GM18508 (cell line): ENCODE measurements at regions not wholly inside any gene's neighbourhood (a gene's known extent, or its start where the extent isn't known, plus 50 kb on each side); places are given as distances from the start of the nearest gene placed in this dataset.
"Not testable (repeated sequence)": the region's sequence is repeated elsewhere in the genome, so short reads cannot be mapped to it uniquely, and the experiment has no call there.

Experiments
- ATAC-seq: cut with Tn5 transposase; IDR thresholded peaks from one replicate; pipeline ENCODE4 v1.9.1; 2021; ENCODE audit warnings: moderate number of reproducible peaks; ENCODE audit not compliant: insufficient read depth, unreplicated experiment

- not testable (repeated sequence) for ATAC-seq
These were observed 374.8 kb upstream of the BOD1L1 start for GRCh38 chr4:14002331-14002730.

GRCh38 chr4:14008494-14008893 lies 381.0 kb upstream of the BOD1L1 start:
- no peak for ATAC-seq

GRCh38 chr4:14018191-14018853 lies 390.8 kb upstream of the BOD1L1 start:
- no peak for ATAC-seq

- ATAC-seq: no peak
These were observed 394.9 kb upstream of the BOD1L1 start for GRCh38 chr4:14022456-14022855.

- no peak for ATAC-seq
These were observed 395.5 kb upstream of the BOD1L1 start for GRCh38 chr4:14023036-14023435.

- ATAC-seq: no peak
These were observed 396.4 kb upstream of the BOD1L1 start for GRCh38 chr4:14023896-14024295.

GRCh38 chr4:14025111-14025510 lies 397.6 kb upstream of the BOD1L1 start:
- ATAC-seq: no peak

GRCh38 chr4:14025891-14026290 lies 398.4 kb upstream of the BOD1L1 start:
- no peak for ATAC-seq

GRCh38 chr4:14028862-14029261 lies 401.3 kb upstream of the BOD1L1 start:
- ATAC-seq: no peak

GRCh38 chr4:14035076-14035475 lies 407.6 kb upstream of the BOD1L1 start:
- ATAC-seq: no peak

GRCh38 chr4:14043203-14043602 lies 415.7 kb upstream of the BOD1L1 start:
- no peak for ATAC-seq

- ATAC-seq: no peak
These were observed 419.1 kb upstream of the BOD1L1 start for GRCh38 chr4:14046642-14047041.

- no peak for ATAC-seq
These were observed 420.3 kb upstream of the BOD1L1 start for GRCh38 chr4:14047840-14048239.

GRCh38 chr4:14049946-14050345 lies 422.4 kb upstream of the BOD1L1 start:
- ATAC-seq: no peak

GRCh38 chr4:14053291-14053690 lies 425.8 kb upstream of the BOD1L1 start:
- no peak for ATAC-seq

- no peak for ATAC-seq
These were observed 426.9 kb upstream of the BOD1L1 start for GRCh38 chr4:14054391-14054790.

GRCh38 chr4:14059006-14059405 lies 431.5 kb upstream of the BOD1L1 start:
- ATAC-seq: no peak

GRCh38 chr4:14064984-14065383 lies 437.5 kb upstream of the BOD1L1 start:
- ATAC-seq: no peak

- no peak for ATAC-seq
These were observed 437.9 kb upstream of the BOD1L1 start for GRCh38 chr4:14065406-14065805.

- ATAC-seq: no peak
These were observed 439.5 kb upstream of the BOD1L1 start for GRCh38 chr4:14066979-14067378.

- ATAC-seq: no peak
These were observed 442.4 kb upstream of the BOD1L1 start for GRCh38 chr4:14069886-14070285.

- no peak for ATAC-seq
These were observed 442.9 kb upstream of the BOD1L1 start for GRCh38 chr4:14070289-14070880.
